GF-D8 (cell line): ENCODE measurements at regions not wholly inside any gene's neighbourhood (a gene's known extent, or its start where the extent isn't known, plus 50 kb on each side); places are given as distances from the start of the nearest gene placed in this dataset.

Source experiments
- DNase-seq: peaks from one replicate; lab custom pipeline; 2025; lab: John Stamatoyannopoulos, UW

GRCh38 chr1:168871531-168871930, 142.5 kb upstream of the DPT start:
- no peak for DNase-seq

GRCh38 chr1:168875831-168876230, 146.8 kb upstream of the DPT start:
- DNase-seq: no peak

- DNase-seq: no peak
These were observed 147.8 kb upstream of the DPT start for GRCh38 chr1:168876830-168877229.

GRCh38 chr1:168879896-168880734, 151.1 kb upstream of the DPT start:
- no peak for DNase-seq

GRCh38 chr1:168881656-168882260, 152.8 kb upstream of the DPT start:
- no peak for DNase-seq

- DNase-seq: no peak
These were observed 158.4 kb upstream of the DPT start for GRCh38 chr1:168887381-168887780.

GRCh38 chr1:168888418-168888817, 159.4 kb upstream of the DPT start:
- no peak for DNase-seq

- DNase-seq: no peak
These were observed 163.9 kb upstream of the DPT start for GRCh38 chr1:168892931-168893330.

GRCh38 chr1:168893359-168893801, 164.4 kb upstream of the DPT start:
- no peak for DNase-seq

- no peak for DNase-seq
These were observed 165.4 kb upstream of the DPT start for GRCh38 chr1:168894397-168894903.

- DNase-seq: no peak
These were observed 168.2 kb upstream of the DPT start for GRCh38 chr1:168897249-168897648.

GRCh38 chr1:168903237-168903830, 174.3 kb upstream of the DPT start:
- DNase-seq: no peak

- DNase-seq: no peak
These were observed 176.6 kb upstream of the DPT start for GRCh38 chr1:168905633-168906032.

GRCh38 chr1:168906367-168906766, 177.4 kb upstream of the DPT start:
- DNase-seq: no peak

GRCh38 chr1:168907053-168907452, 178.0 kb upstream of the DPT start:
- no peak for DNase-seq

GRCh38 chr1:168907786-168908348, 178.9 kb upstream of the DPT start:
- no peak for DNase-seq

- DNase-seq: no peak
These were observed 181.4 kb upstream of the DPT start for GRCh38 chr1:168910403-168910802.

GRCh38 chr1:168911370-168911769, 182.4 kb upstream of the DPT start:
- DNase-seq: no peak

GRCh38 chr1:168913711-168914463, 184.9 kb upstream of the DPT start:
- no peak for DNase-seq

- DNase-seq: no peak
These were observed 188.3 kb upstream of the DPT start for GRCh38 chr1:168917309-168917708.

- DNase-seq: no peak
These were observed 188.7 kb upstream of the ATP1B1 start for GRCh38 chr1:168917796-168918195.
